NCI-H524 treated with DMSO at 0.1 percent for 48 hours (cell line): ENCODE measurements at regions not wholly inside any gene's neighbourhood (a gene's known extent, or its start where the extent isn't known, plus 50 kb on each side); places are given as distances from the start of the nearest gene placed in this dataset.
"Not testable (repeated sequence)": the region's sequence is repeated elsewhere in the genome, so short reads cannot be mapped to it uniquely, and the experiment has no call there.

Source experiments
- DNase-seq: peaks from one replicate; lab custom pipeline; 2025; lab: John Stamatoyannopoulos, UW

DNA sequence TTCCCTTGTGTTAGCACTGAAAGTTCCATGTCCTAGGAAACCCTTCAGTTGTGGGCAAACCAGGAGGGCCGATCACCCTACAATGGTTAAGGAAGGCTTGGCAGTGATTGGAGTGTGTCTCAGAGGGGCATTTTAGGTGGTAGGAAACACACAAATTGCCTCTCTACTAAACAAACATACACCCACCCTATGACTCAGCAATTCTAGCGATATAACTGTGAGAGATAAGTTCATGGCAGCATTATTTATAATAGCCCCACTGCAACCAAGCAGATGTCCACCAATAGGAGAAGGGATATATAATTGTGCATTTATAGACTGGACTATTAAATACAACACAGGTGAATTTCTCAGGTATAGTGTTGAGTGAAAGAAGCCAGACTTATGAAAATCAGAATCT lies 543.1 kb downstream of the UQCRFS1 start:
- no peak for DNase-seq

DNA sequence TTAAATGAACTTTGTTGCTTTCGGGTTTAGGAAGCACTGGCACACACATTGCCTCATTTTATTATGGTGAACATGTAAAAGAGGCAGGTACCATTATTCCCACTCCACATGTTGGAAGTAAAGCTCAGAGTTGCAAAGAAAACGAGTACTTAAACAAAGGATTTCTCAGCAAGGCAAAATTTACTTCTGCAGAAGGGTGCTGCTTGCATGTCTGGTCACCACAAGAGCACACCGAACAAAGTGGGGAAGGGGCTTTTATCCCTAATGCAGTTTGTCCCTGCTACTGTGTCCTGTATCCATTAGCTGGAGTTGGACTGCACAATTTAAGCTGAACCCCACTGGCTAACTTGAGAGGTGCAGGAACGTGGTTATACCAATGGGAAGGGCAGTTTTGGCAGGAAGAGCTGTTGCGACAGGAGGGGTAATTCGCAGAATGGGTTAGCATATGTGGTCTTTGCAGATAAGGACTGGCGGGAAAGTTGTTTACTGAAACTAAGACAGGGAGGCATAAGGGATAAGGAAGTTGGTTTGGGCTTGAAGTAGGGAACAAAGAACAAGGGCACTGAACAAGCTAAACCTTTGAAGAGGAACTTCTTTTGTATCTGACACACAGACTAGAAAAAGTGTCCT lies 545.5 kb downstream of the UQCRFS1 start:
- no peak for DNase-seq

DNA sequence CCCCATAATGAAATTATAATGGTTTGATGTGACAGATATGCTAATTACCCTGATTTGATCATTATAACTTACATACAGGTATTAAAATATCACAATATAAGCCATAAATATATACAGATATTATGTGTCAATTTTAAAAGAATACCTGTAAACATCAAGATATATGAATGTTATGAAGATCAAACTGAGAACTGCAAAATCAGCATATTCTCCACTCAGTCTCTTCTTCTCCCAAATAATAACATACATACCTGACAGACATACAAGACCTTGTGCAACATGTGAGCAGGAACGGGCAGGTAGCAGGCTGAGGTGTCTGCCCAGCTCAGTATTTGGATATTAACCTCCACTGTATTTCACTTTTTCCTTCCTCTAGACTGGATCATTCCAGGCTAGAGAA lies 547.2 kb downstream of the UQCRFS1 start:
- no peak for DNase-seq

- no peak for DNase-seq
These were observed 556.3 kb downstream of the UQCRFS1 start for GRCh38 chr19:28656644-28657043.

GRCh38 chr19:28655054-28655453 lies 557.9 kb downstream of the UQCRFS1 start:
- DNase-seq, result no peak

- DNase-seq, result no peak
These were observed 560.2 kb downstream of the UQCRFS1 start for GRCh38 chr19:28652765-28653164.

- no peak for DNase-seq
These were observed 566.3 kb downstream of the UQCRFS1 start for GRCh38 chr19:28646629-28647028.

DNA sequence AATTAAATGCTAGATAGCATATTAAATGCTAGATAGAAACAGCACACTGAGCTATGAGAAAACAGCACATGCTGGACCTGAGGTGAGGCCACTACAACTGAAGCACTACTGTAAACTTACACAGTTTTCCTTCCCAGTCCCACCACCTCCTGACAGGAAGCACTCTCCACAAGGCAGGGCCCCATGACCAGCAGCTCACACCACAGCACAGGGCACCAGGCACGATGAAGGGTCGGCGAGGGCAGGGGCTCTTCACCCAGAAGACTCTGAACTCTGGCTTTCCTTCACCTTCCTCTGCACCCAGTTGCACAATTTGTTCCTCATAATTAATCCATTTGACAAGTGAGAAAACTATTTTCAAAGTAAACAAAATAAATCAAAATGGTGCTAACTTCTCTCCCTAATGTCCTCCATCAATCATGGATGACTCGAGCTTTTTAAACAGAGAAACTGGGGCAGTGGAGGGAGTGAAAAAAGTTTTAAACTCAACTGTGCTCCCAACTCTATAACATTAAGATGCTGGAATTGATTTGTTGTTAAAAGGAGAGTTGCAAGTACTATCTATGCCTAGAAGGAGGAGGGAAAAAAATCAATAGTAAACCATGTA lies 568.7 kb downstream of the UQCRFS1 start:
- no peak for DNase-seq

- DNase-seq, result no peak
These were observed 569.9 kb downstream of the UQCRFS1 start for GRCh38 chr19:28642787-28643683.

- no peak for DNase-seq
These were observed 571.6 kb downstream of the UQCRFS1 start for GRCh38 chr19:28641395-28641794.

- DNase-seq, result no peak
These were observed 572.4 kb downstream of the UQCRFS1 start for GRCh38 chr19:28640506-28640905.

- DNase-seq, result no peak
These were observed 574.5 kb downstream of the UQCRFS1 start for GRCh38 chr19:28638445-28638844.

- no peak for DNase-seq
These were observed 576.2 kb downstream of the UQCRFS1 start for GRCh38 chr19:28636706-28637105.

DNA sequence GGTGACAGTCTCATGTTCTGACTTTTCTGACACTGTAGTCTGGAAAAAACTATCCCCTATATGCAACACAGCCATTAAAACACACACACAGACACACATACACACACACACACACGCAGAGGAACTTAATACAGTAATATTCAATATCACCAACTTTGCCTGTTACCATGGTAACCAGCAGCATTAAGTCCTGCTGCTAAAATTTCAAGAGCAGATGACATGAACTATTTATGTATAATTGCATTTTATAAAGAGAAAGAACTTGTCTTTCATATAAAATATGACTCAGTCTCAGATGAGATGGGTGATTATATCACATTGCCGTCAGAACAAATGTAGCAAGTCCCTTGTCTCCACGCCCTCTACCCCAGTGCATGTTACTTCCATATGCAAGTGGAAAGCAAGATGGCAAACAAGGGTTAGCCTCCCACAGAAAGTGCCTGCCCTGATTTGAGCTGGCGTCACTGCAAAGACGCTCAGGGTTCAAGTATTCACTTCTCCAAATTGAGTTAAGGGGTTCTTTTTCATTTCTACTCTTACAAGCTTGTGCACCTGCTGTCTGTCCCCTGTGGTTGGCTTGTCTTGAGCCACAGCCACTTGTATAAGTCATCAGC lies 576.8 kb downstream of the UQCRFS1 start:
- DNase-seq, result no peak

GRCh38 chr19:28634837-28635236 lies 578.1 kb downstream of the UQCRFS1 start:
- no peak for DNase-seq

- DNase-seq, result no peak
These were observed 579.0 kb downstream of the UQCRFS1 start for GRCh38 chr19:28634019-28634328.

- DNase-seq, result no peak
These were observed 579.5 kb downstream of the UQCRFS1 start for GRCh38 chr19:28633319-28634018.

DNA sequence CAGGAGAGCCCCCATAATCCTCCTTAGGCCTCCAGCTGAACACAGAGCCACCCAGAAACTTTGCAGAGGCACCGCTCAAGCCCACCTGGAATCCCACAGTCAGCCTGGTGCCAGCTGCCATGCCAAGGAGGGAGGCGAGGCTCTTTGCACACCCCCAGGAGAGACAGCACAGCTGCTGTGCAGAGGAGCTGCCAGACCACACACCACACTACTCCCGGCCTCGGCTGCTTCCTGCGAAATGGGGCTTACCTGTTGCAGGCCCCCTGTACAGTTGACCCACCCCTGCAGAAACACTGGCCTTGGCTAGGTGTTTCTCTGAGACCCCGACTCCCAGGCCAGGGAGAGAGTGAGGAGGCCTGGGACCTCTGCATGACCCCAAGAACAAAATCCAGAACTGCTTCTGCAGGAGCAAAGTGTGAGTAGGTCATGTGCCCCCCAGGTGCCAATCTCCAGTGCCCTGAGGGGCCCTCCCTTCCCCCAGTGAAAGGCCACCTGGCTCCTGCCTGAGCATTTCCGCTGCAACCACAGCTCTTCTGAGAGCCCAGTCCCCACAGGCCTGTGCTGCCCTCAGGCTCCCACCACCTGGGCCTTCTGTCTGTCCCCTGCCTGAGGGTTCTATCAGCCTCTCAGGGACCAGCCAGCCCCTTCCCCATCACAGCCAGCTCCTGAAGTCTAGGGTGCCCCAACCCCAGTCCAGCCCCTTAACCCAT lies 580.4 kb downstream of the UQCRFS1 start:
- no peak for DNase-seq

- DNase-seq, result no peak
These were observed 581.0 kb downstream of the UQCRFS1 start for GRCh38 chr19:28631961-28632360.

GRCh38 chr19:28627669-28628068 lies 585.3 kb downstream of the UQCRFS1 start:
- no peak for DNase-seq

DNA sequence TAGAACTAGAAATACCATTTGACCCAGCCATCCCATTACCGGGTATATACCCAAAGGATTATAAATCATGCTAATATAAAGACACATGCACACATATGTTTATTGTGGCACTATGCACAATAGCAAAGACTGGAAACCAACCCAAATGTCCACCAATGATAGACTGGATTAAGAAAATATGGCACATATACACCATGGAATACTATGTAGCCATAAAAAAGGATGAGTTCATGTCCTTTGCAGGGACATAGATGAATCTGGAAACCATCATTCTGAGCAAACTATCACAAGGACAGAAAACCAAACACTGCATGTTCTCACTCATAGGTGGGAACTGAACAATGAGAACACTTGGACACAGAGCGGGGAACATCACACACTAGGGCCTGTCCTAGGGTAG lies 586.5 kb downstream of the UQCRFS1 start:
- not testable (repeated sequence) for DNase-seq
